ENCODE measurements at regions not wholly inside any gene's neighbourhood (a gene's known extent, or its start where the extent isn't known, plus 50 kb on each side); places are given as distances from the start of the nearest gene placed in this dataset.

- TF ChIP-seq CTCF (conservative IDR thresholded peaks at IDR 0.05 in 1 of 2, IDR thresholded peaks at IDR 0.05 in 1 of 2; ENCODE audit: extremely low read depth in 1 of 2, insufficient read depth in 1 of 2, low read depth in 1 of 2, low read length in 2 of 2) (peak in 1 of 2 donors; percentile 7), EZH2 (IDR thresholded peaks at IDR 0.05; ENCODE audit: borderline replicate concordance, low read length) (no peak)
Measured at GRCh38 chr10:130615457-130615856, 479.3 kb downstream of the GLRX3 start.
